NB4 (cell line): ENCODE measurements at regions not wholly inside any gene's neighbourhood (a gene's known extent, or its start where the extent isn't known, plus 50 kb on each side); places are given as distances from the start of the nearest gene placed in this dataset.
"Not testable (repeated sequence)": the region's sequence is repeated elsewhere in the genome, so short reads cannot be mapped to it uniquely, and the experiment has no call there.

Experiments
- CTCF ChIP-seq: IDR thresholded peaks from one replicate; pipeline ENCODE4 v1.5.1; 2012; ENCODE audit warnings: low read depth, low read length
- MAX ChIP-seq: IDR thresholded peaks from 2 replicates; pipeline ENCODE4 v1.6.1; 2011; ENCODE audit warnings: low read depth, low read length
- MYC ChIP-seq: IDR thresholded peaks from 2 replicates; pipeline ENCODE4 v1.6.1; 2011; ENCODE audit warnings: low read depth, low read length
- POLR2A ChIP-seq: IDR thresholded peaks from 2 replicates; pipeline ENCODE4 v1.6.1; 2011; ENCODE audit warnings: mild to moderate bottlenecking; ENCODE audit not compliant: insufficient read length; ENCODE audit errors: extremely low read depth

GRCh38 chr20:29445050-29445907, 1812.2 kb upstream of the DEFB115 start:
- TF ChIP-seq CTCF, POLR2A, MAX, MYC: not testable (repeated sequence)
